ENCODE measurements at regions not wholly inside any gene's neighbourhood (a gene's known extent, or its start where the extent isn't known, plus 50 kb on each side); places are given as distances from the start of the nearest gene placed in this dataset.

DNA sequence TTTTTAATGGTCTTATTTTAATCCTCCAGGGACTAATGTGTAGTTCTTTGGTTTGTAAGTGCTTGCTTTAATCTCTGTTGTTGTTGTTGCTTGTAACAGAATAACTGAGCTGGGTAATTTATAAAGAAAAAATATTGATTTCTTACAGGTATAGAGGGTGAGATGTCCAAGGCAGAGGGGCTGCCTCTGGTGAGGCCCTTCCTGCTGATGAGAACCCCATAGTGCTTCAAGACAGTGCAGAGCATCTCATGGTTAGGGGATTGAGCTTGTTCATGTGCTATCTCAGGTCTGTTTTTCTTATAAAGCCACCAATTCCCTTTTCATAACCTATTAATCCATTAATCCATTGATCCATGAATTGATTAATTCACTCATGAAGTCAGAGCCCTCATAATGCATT is 516.3 kb upstream of the KCND2 start:
- no peaks in the 10 kb centered on the region for H3K36me3 ChIP-seq
- no peak overlapping the region for H3K4me3 ChIP-seq
- no peaks in the 10 kb centered on the region; the same call in 1 of the 2 replicates for H3K9me3 ChIP-seq (replicated peaks)
- H3K27ac ChIP-seq: no peak overlapping the region
- no peaks in the 10 kb centered on the region for H3K4me1 ChIP-seq (replicated peaks)
- no peaks in the 10 kb centered on the region; the same call in 1 of the 2 replicates for H3K27me3 ChIP-seq (replicated peaks)
- no peak for DNase-seq (ENCODE audit: low read depth in 1 of 2, low spot score in 2 of 2)

- Histone ChIP-seq H3K9me3 (replicated peaks) (no peaks in the 10 kb centered on the region; the same call in 1 of the 2 replicates), H3K27me3 (replicated peaks) (no peaks in the 10 kb centered on the region; the same call in 1 of the 2 replicates), H3K36me3 (no peaks in the 10 kb centered on the region), H3K4me3 (no peak overlapping the region), H3K27ac (no peak overlapping the region), H3K4me1 (replicated peaks) (no peaks in the 10 kb centered on the region)
- no peak for DNase-seq (ENCODE audit: low read depth in 1 of 2, low spot score in 2 of 2)
Measured at GRCh38 chr7:119758254-119758653, 514.7 kb upstream of the KCND2 start.

DNA sequence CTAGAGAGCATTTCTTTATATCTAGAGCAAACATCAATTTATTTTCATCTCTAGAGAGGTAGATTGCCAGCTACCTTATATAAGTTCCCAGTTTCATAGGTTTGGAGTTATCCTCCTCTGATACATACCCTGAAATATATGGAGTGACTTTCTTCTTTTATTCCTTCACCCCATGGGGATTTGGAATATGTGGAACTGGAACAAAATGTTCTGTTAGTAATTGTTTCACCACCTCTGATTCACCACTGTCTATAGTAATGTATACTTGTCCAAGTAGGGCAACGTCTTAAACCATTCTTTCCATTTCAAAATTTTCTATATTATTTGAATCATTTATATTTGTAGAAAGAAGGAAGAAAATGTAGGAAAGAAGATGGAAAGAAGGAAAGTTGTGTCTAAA is 511.2 kb upstream of the KCND2 start:
- no peak for DNase-seq (ENCODE audit: low read depth in 1 of 2, low spot score in 2 of 2)
- H3K4me3 ChIP-seq: no peak overlapping the region
- H3K36me3 ChIP-seq: no peaks in the 10 kb centered on the region
- H3K4me1 ChIP-seq (replicated peaks): no peaks in the 10 kb centered on the region
- H3K27me3 ChIP-seq (replicated peaks): no peaks in the 10 kb centered on the region; the same call in 1 of the 2 replicates
- no peaks in the 10 kb centered on the region for H3K9me3 ChIP-seq (replicated peaks)
- no peak overlapping the region for H3K27ac ChIP-seq

DNA sequence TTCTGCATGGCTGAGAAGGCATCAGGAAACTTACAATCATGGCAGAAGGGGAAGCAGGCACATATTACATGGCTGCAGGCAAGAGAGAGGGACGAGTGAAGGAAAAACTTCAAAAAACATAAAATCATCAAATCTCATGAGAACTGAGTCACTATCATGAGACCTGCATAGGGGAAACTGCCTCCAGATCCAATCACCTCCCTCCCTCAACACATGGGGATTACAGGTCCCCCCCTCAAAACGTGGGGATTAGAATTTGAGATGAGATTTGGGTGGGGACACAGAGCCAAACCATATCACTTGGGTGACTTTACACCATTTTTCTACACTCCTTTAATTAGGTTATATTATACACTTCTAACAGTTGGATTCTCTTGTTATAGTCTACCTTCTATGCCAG is 490.7 kb upstream of the KCND2 start:
- H3K27me3 ChIP-seq (replicated peaks): no peaks in the 10 kb centered on the region
- no peak overlapping the region for H3K27ac ChIP-seq
- no peaks in the 10 kb centered on the region for H3K9me3 ChIP-seq (replicated peaks)
- no peak overlapping the region for H3K4me3 ChIP-seq
- DNase-seq (ENCODE audit: low read depth in 1 of 2, low spot score in 2 of 2): no peak
- H3K36me3 ChIP-seq: no peaks in the 10 kb centered on the region
- H3K4me1 ChIP-seq (replicated peaks): no peaks in the 10 kb centered on the region

DNA sequence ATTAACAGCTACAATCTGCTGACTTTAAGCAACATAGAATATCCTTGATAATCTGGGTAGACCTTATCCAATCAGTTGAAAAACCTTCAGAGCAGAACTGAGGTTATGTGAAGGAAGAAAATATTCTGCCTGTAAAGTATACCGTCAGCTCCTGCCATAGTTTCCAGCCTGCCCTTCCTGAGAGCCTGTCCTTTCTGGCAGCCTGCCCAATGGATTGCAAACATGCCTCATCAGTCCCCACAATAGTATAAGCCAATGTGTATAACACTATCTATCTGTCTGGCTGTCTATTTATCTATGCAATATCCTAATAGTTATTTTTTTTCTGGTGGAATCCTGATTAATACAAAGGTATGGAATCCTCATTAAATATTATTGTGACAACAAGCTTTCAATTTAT is 489.2 kb upstream of the KCND2 start:
- H3K27me3 ChIP-seq (replicated peaks): no peaks in the 10 kb centered on the region
- H3K36me3 ChIP-seq: no peaks in the 10 kb centered on the region
- H3K4me1 ChIP-seq (replicated peaks): no peaks in the 10 kb centered on the region
- H3K9me3 ChIP-seq (replicated peaks): no peaks in the 10 kb centered on the region
- no peak overlapping the region for H3K4me3 ChIP-seq
- H3K27ac ChIP-seq: no peak overlapping the region
- DNase-seq (ENCODE audit: low read depth in 1 of 2, low spot score in 2 of 2): no peak

GRCh38 chr7:119802147-119802546 is 470.8 kb upstream of the KCND2 start:
- no peak for DNase-seq (ENCODE audit: low read depth in 1 of 2, low spot score in 2 of 2)
- Histone ChIP-seq H3K4me1 (replicated peaks) (no peaks in the 10 kb centered on the region), H3K4me3 (no peak overlapping the region), H3K36me3 (no peaks in the 10 kb centered on the region), H3K27me3 (replicated peaks) (no peaks in the 10 kb centered on the region), H3K9me3 (replicated peaks) (no peaks in the 10 kb centered on the region), H3K27ac (no peak overlapping the region)

- Histone ChIP-seq H3K9me3 (replicated peaks) (no peaks in the 10 kb centered on the region), H3K36me3 (no peaks in the 10 kb centered on the region), H3K27ac (no peak overlapping the region), H3K4me1 (replicated peaks) (no peaks in the 10 kb centered on the region), H3K4me3 (no peak overlapping the region), H3K27me3 (replicated peaks) (no peaks in the 10 kb centered on the region)
- no peak for DNase-seq (ENCODE audit: low read depth in 1 of 2, low spot score in 2 of 2)
Measured at GRCh38 chr7:119825091-119825655, 447.8 kb upstream of the KCND2 start.

DNA sequence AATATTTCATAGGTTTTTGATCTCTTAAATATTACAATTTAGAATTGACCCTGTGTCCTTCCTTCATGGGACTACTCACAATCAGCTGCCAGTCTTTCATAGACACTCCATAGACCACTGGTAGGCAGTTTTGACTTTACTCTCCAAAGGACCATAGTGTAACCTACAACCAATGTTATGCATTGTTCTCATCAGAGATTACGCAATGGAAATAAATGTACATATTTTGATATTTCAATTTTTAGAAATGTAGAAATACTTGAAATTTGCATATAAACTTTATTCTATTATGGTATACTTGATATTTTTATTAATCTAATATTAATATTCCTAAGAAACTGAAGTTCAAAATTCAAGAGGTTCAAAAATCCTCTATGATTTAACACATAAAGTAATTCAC is 446.4 kb upstream of the KCND2 start:
- Histone ChIP-seq H3K27me3 (replicated peaks) (no peaks in the 10 kb centered on the region), H3K9me3 (replicated peaks) (no peaks in the 10 kb centered on the region), H3K4me3 (no peak overlapping the region), H3K27ac (no peak overlapping the region), H3K36me3 (no peaks in the 10 kb centered on the region), H3K4me1 (replicated peaks) (no peaks in the 10 kb centered on the region)
- DNase-seq (ENCODE audit: low read depth in 1 of 2, low spot score in 2 of 2): no peak

DNA sequence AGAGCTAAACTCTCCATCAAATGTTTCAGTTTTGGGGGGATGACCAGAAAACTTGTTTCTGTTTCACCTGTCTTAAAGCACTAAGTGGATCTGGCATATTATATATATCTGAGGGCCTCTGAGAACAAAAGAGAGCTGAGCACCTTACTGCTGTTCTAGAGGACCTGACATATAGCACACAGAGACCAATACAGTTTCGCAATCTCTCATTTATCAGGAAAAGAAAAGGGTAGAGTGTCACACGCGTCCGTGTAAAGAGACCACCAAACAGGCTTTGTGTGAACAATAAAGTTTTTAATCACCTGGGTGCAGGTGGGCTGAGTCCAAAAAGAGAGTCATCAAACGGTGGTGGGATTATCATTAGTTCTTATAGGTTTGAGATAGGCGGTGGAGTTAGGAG is 434.5 kb upstream of the KCND2 start:
- Histone ChIP-seq H3K36me3 (no peaks in the 10 kb centered on the region), H3K4me1 (replicated peaks) (no peaks in the 10 kb centered on the region), H3K27me3 (replicated peaks) (no peaks in the 10 kb centered on the region), H3K4me3 (no peak overlapping the region), H3K27ac (no peak overlapping the region), H3K9me3 (replicated peaks) (no peaks in the 10 kb centered on the region)
- no peak for DNase-seq (ENCODE audit: low read depth in 1 of 2, low spot score in 2 of 2)

DNA sequence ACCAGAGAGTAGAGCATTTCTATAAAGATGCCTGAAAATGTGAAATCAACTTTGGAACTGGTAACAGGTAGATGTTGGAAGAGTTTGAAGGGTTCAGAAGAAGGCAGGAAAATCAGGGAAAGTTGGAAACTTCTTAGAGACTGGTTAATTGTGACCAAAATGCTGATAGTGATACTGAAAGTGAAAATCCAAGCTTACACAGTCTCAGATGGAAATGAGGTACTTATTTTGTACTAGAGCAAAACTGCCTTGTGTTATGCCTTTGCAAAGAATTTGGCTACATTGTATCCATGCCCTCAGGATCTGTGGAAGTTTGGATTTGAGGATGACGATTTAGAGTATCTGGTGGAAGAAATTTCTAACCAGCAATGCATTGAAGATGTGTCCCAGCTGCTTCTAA is 430.6 kb upstream of the KCND2 start:
- Histone ChIP-seq H3K36me3 (no peaks in the 10 kb centered on the region), H3K27me3 (replicated peaks) (no peaks in the 10 kb centered on the region), H3K4me3 (no peak overlapping the region), H3K27ac (no peak overlapping the region), H3K4me1 (replicated peaks) (no peaks in the 10 kb centered on the region), H3K9me3 (replicated peaks) (0 out of 2 replicates have a peak, but pooled peaks cover 3% of the 10 kb centered on the region)
- no peak for DNase-seq (ENCODE audit: low read depth in 1 of 2, low spot score in 2 of 2)

- Histone ChIP-seq H3K4me3 (no peak overlapping the region), H3K27ac (no peak overlapping the region), H3K4me1 (replicated peaks) (no peaks in the 10 kb centered on the region), H3K27me3 (replicated peaks) (no peaks in the 10 kb centered on the region), H3K36me3 (no peaks in the 10 kb centered on the region), H3K9me3 (replicated peaks) (0 out of 2 replicates have a peak, but pooled peaks cover 3% of the 10 kb centered on the region)
- no peak for DNase-seq (ENCODE audit: low read depth in 1 of 2, low spot score in 2 of 2)
Measured at GRCh38 chr7:119842786-119843185, 430.2 kb upstream of the KCND2 start.

DNA sequence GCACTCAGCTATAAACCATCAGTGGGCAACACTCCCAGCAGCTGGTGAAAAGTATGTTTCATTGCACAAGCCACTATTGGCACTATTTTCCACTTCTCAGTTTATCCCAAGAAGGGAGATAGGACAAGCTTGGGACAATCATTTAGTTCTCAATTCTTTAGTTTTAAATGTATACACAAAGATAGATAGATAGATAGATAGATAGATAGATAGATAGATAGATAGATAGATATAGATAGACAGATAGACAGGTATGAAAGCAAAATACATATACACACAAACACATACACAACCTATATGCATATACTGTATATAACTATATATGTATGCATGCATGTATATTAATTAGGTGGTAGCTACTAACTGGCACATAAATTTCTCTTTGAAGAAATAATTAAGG is 411.6 kb upstream of the KCND2 start:
- H3K27me3 ChIP-seq (replicated peaks): no peaks in the 10 kb centered on the region
- H3K9me3 ChIP-seq (replicated peaks): no peaks in the 10 kb centered on the region; the same call in 1 of the 2 replicates
- no peak overlapping the region for H3K4me3 ChIP-seq
- H3K27ac ChIP-seq: no peak overlapping the region
- H3K36me3 ChIP-seq: no peaks in the 10 kb centered on the region
- no peaks in the 10 kb centered on the region for H3K4me1 ChIP-seq (replicated peaks)
- no peak for DNase-seq (ENCODE audit: low read depth in 1 of 2, low spot score in 2 of 2)

GRCh38 chr7:119868387-119868786 is 404.6 kb upstream of the KCND2 start:
- Histone ChIP-seq H3K4me3 (no peak overlapping the region), H3K9me3 (replicated peaks) (peaks cover 2% of the 10 kb centered on the region; the same call in 1 of the 2 replicates), H3K36me3 (no peaks in the 10 kb centered on the region), H3K4me1 (replicated peaks) (no peaks in the 10 kb centered on the region), H3K27ac (no peak overlapping the region), H3K27me3 (replicated peaks) (no peaks in the 10 kb centered on the region)
- DNase-seq (ENCODE audit: low read depth in 1 of 2, low spot score in 2 of 2): no peak

- Histone ChIP-seq H3K36me3 (no peaks in the 10 kb centered on the region), H3K4me3 (no peak overlapping the region), H3K27ac (no peak overlapping the region), H3K4me1 (replicated peaks) (no peaks in the 10 kb centered on the region), H3K9me3 (replicated peaks) (no peaks in the 10 kb centered on the region), H3K27me3 (replicated peaks) (no peaks in the 10 kb centered on the region)
- no peak for DNase-seq (ENCODE audit: low read depth in 1 of 2, low spot score in 2 of 2)
Measured at GRCh38 chr7:119879835-119880234, 393.1 kb upstream of the KCND2 start.

GRCh38 chr7:119886007-119886406 is 387.0 kb upstream of the KCND2 start:
- DNase-seq (ENCODE audit: low read depth in 1 of 2, low spot score in 2 of 2): no peak
- Histone ChIP-seq H3K36me3 (no peaks in the 10 kb centered on the region), H3K27ac (no peak overlapping the region), H3K9me3 (replicated peaks) (no peaks in the 10 kb centered on the region; the same call in none of the 2 replicates), H3K4me3 (no peak overlapping the region), H3K27me3 (replicated peaks) (no peaks in the 10 kb centered on the region), H3K4me1 (replicated peaks) (no peaks in the 10 kb centered on the region)
